ENCODE measurements at regions not wholly inside any gene's neighbourhood (a gene's known extent, or its start where the extent isn't known, plus 50 kb on each side); places are given as distances from the start of the nearest gene placed in this dataset.

DNA sequence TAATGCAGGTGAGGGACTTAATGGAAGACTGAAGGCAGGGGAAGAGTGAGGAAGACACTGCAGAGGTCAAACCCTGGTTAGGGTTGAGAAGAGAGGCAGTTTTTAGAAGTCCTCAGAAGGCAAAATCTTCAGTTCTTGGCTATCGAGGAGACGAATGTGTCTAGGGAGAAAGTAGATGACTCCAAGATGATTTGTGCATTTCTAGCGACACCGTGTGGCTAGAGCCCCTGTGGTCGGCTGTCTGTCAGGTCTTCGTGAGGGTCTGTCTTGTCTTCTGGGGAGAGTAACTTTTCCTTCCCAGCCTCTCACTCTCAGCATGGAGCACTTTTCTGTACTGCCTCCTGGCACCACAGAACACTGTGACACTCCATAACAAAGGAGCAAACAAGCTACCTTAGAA lies 458.1 kb downstream of the STIM2 start:
- H3K79me2 ChIP-seq (ENCODE audit: insufficient read depth) = no peaks in the 10 kb centered on the region
- no peak overlapping the region for H2AFZ ChIP-seq (ENCODE audit: low read depth)
- no peaks in the 10 kb centered on the region for H3F3A ChIP-seq (replicated peaks; ENCODE audit: insufficient read depth)
- no peaks in the 10 kb centered on the region for H3K9me2 ChIP-seq
- DNase-seq = peak; percentile 11
- no peaks in the 10 kb centered on the region for H3K4me1 ChIP-seq (ENCODE audit: control insufficient read depth in 1 of 2, insufficient read depth in 2 of 2, low read depth in 1 of 2, low read length in 1 of 2)
- no peaks in the 10 kb centered on the region for H3K27me3 ChIP-seq (ENCODE audit: insufficient read depth)
- H4K20me1 ChIP-seq (ENCODE audit: insufficient read depth) = no peaks in the 10 kb centered on the region
- POLR2A ChIA-PET = no interaction called here
- TF ChIP-seq POLR2AphosphoS5 (IDR thresholded peaks at IDR 0.05; ENCODE audit: low read depth, low read length) (no peak), SMC3 (IDR thresholded peaks at IDR 0.05; ENCODE audit: low read depth, low read length) (peak; percentile 46), CTCF (IDR thresholded peaks at IDR 0.05) (peak; percentile 49), RAD21 (IDR thresholded peaks at IDR 0.05; ENCODE audit: low read length) (peak; percentile 57)
- no peak overlapping the region for H3K4me2 ChIP-seq
- 4% methylated on average over 6 of the region's 6 CpGs for WGBS (ENCODE audit: low lambda C conversion rate)
- no peaks in the 10 kb centered on the region for H3K9me3 ChIP-seq
- no peak overlapping the region for H3K9ac ChIP-seq
- CTCF ChIA-PET = interaction anchor here (0.7 to 4.6 kb wide), 4 partner anchors 144 to 271 kb away, joined by 3 to 39 read pairs (median 3); no protein-coding TSS in a partner anchor
- H3K27ac ChIP-seq (ENCODE audit: low read depth in 2 of 2, low read length in 1 of 2) = no peak overlapping the region
- H3K4me3 ChIP-seq (ENCODE audit: low read depth in 2 of 2, low read length in 1 of 2) = 0 out of 4 replicates have a peak overlapping the region, but pooled peaks of 1 of the 2 experiments have one; percentile 16
- H3K36me3 ChIP-seq (replicated peaks in 1 of 2; ENCODE audit: control insufficient read depth in 1 of 2, insufficient read depth in 2 of 2, low read length in 1 of 2) = no peaks in the 10 kb centered on the region

DNA sequence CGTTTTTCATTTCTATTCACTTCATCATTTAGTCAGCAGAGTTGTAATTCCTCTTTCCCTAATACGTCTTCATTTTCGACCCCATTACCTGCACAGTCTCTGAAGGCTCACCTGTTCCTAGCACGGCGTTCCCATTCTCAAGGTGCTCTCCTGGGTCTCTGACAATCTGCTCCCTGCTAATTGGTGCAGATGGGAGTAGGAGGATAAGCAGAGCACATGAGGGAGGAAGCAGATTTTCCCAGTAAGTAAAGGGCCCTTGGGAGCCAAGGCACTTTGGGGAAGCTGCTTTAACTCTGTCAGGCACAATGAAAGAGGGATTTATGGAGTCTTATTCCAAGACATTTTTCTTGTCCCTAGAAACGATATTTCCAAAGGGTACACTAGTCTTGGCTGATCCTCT lies 466.4 kb downstream of the STIM2 start:
- H3F3A ChIP-seq (replicated peaks; ENCODE audit: insufficient read depth) = no peaks in the 10 kb centered on the region
- no peaks in the 10 kb centered on the region for H3K9me2 ChIP-seq
- CTCF ChIA-PET = no interaction called here
- H3K4me3 ChIP-seq (ENCODE audit: low read depth in 2 of 2, low read length in 1 of 2) = no peak overlapping the region
- H3K27me3 ChIP-seq (ENCODE audit: insufficient read depth) = no peaks in the 10 kb centered on the region
- no peaks in the 10 kb centered on the region for H3K79me2 ChIP-seq (ENCODE audit: insufficient read depth)
- H3K4me2 ChIP-seq = no peak overlapping the region
- no peak overlapping the region for H3K9ac ChIP-seq
- H3K9me3 ChIP-seq = no peaks in the 10 kb centered on the region
- POLR2A ChIA-PET = no interaction called here
- H3K4me1 ChIP-seq (ENCODE audit: control insufficient read depth in 1 of 2, insufficient read depth in 2 of 2, low read depth in 1 of 2, low read length in 1 of 2) = no peaks in the 10 kb centered on the region
- TF ChIP-seq TAF1 (IDR thresholded peaks at IDR 0.05; ENCODE audit: borderline replicate concordance, low read depth, low read length) (no peak), PBX3 (IDR thresholded peaks at IDR 0.05) (no peak), MAX (IDR thresholded peaks at IDR 0.05; ENCODE audit: low read depth) (no peak), NRF1 (IDR thresholded peaks at IDR 0.05; ENCODE audit: low read depth, low read length) (no peak), GABPA (IDR thresholded peaks at IDR 0.05; ENCODE audit: low read depth) (no peak), MEF2A (IDR thresholded peaks at IDR 0.05; ENCODE audit: borderline replicate concordance, low read depth) (no peak), YY1 (IDR thresholded peaks at IDR 0.05; ENCODE audit: low read depth) (no peak), RCOR1 (IDR thresholded peaks at IDR 0.05; ENCODE audit: low read length) (no peak), EP300 (IDR thresholded peaks at IDR 0.05; ENCODE audit: borderline replicate concordance in 1 of 2, low read depth in 1 of 2, low read length in 1 of 2) (no peak), RAD21 (IDR thresholded peaks at IDR 0.05; ENCODE audit: low read length) (no peak), RFX5 (IDR thresholded peaks at IDR 0.05; ENCODE audit: low read length) (no peak), NFIC (IDR thresholded peaks at IDR 0.05; ENCODE audit: borderline replicate concordance) (no peak), ZBTB33 (IDR thresholded peaks at IDR 0.05; ENCODE audit: borderline replicate concordance, low read depth) (no peak)
- TF ChIP-seq, protein P1, sequence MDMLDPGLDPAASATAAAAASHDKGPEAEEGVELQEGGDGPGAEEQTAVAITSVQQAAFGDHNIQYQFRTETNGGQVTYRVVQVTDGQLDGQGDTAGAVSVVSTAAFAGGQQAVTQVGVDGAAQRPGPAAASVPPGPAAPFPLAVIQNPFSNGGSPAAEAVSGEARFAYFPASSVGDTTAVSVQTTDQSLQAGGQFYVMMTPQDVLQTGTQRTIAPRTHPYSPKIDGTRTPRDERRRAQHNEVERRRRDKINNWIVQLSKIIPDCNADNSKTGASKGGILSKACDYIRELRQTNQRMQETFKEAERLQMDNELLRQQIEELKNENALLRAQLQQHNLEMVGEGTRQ (IDR thresholded peaks at IDR 0.05; ENCODE audit: borderline replicate concordance, low read depth, low read length) = no peak
- WGBS (ENCODE audit: low lambda C conversion rate) = 10% methylated on average over 6 of the region's 6 CpGs
- H3K27ac ChIP-seq (ENCODE audit: low read depth in 2 of 2, low read length in 1 of 2) = no peak overlapping the region
- H4K20me1 ChIP-seq (ENCODE audit: insufficient read depth) = no peaks in the 10 kb centered on the region
- no peak for DNase-seq
- H2AFZ ChIP-seq (ENCODE audit: low read depth) = no peak overlapping the region
- H3K36me3 ChIP-seq (replicated peaks in 1 of 2; ENCODE audit: control insufficient read depth in 1 of 2, insufficient read depth in 2 of 2, low read length in 1 of 2) = no peaks in the 10 kb centered on the region

Measured in SK-N-SH (cell line).